ENCODE measurements at regions not wholly inside any gene's neighbourhood (a gene's known extent, or its start where the extent isn't known, plus 50 kb on each side); places are given as distances from the start of the nearest gene placed in this dataset.

DNA sequence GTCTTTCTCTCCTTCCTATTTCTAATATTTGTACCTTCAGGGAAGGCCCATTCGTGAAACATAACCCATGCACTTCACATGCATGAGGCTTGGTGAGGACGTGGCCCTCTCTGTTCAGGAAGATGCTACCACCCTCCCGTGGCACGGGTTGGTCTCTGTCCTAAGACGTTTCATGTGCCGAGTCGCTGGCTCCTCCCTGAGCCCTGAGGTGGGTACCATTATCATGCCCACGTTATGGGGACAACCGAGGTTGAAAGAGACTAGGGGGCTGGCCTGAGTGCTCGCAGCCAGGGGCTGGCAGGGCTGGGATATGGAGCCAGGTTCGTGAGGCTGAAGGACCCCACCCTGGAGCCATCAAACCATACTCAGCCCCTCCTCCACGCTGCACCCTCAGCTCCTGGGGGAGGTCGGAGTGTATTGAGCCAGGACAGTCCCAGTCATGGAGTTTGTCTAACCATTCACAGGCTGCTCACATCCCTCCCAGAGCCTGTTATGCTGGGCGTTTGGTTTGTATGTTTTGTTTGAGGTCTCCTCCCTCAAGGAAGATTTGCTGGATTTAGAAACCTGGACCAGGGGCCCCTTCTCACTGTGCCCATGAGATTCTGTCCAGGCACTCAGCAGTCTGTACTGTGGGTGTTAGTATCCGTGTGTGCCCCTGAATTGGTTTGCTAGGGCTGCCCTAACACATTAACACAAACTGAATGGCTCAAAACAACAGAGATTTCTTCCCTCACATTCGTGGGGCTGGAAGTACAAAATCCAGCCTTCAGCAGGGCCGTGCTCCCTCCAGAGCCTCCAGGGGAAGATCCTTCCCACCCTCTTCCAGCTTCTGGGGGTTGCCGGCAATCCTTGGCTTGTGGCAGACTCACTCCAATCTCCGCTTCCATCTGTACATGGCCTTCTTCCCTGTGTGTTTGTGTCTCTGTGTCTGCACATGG lies 88.3 kb downstream of the ANKRD60 start:
- DNase-seq (ENCODE audit: low read depth in 2 of 2), result no peak

DNA sequence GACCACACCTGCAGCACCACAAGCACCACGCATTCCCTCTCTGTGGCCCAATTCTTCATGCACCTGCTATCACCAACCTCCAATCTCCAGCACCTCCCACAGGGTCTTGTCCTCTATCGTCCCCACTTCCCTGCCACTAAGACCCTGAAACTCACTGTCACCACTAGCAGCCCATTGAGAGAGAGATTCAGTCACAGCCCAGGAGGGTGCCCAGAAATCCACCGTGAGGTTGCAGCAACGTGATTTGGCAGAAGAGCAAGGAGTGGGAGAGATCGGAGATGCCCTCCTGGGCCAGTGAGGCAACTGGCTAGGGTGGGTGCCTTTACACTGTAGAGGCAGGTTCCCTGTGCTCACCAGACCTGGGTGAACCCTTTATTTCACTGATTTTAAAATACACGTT lies 90.1 kb downstream of the ANKRD60 start:
- DNase-seq (ENCODE audit: low read depth in 2 of 2), result no peak

GRCh38 chr20:58137651-58138265 lies 90.7 kb downstream of the ANKRD60 start:
- no peak for DNase-seq (ENCODE audit: low read depth in 2 of 2)

DNA sequence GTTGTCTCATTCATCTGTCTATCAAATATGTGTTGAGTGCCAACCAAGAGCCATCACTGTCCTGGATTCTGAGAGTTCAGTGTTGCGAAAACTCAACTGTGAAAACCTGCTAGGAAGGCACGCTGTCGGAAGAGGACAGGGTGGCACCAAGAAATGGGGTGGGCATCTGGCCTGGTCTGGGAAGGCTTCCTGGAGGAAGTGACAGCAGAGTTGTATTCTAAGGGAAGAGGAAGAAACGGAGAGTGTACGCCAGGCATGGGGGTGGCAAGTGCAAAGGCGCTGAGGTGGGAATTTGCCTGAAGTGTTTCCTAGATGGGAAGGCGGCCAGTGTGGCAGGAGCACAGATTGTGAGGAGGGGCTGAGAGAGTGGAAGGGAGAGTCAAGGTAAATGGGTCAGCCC lies 91.2 kb downstream of the ANKRD60 start:
- no peak for DNase-seq (ENCODE audit: low read depth in 2 of 2)

- no peak for DNase-seq (ENCODE audit: low read depth in 2 of 2)
These were observed 92.3 kb downstream of the ANKRD60 start for GRCh38 chr20:58136149-58136484.

DNA sequence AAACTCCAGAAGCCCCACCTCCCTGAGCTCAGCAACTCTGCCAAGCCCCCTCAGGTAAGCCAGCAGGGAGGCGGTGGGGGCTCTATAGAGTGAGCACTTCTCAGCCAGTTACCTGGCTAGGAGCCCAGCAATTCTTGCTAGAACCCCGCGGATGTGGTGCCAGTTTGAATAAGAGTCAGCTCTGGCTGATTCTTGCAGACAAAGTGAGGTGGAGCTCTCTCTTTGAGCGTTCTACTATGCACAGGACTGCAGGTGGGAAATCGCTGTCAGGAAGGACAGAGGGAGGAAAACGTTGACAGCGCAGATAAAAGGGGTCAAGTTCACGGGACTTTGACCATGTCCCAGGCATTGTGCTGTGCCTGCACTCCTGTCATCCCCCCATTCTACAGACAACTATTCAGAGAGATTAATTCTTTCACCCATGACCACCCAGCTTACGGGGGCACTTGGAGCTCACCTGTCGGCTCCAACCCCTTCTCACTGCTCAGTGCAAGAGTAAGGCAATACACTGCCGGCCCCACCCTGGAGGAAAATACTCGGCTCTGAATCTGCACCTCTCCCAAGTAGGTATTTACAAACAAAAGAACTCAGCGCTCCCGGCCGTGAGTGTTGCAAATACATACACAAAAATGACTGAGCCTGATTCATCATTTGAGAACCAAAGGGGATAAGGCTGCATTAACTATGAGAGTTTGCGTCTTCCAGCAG lies 92.9 kb downstream of the ANKRD60 start:
- DNase-seq (ENCODE audit: low read depth in 2 of 2), result no peak

- no peak for DNase-seq (ENCODE audit: low read depth in 2 of 2)
These were observed 95.2 kb downstream of the ANKRD60 start for GRCh38 chr20:58133020-58133808.

DNA sequence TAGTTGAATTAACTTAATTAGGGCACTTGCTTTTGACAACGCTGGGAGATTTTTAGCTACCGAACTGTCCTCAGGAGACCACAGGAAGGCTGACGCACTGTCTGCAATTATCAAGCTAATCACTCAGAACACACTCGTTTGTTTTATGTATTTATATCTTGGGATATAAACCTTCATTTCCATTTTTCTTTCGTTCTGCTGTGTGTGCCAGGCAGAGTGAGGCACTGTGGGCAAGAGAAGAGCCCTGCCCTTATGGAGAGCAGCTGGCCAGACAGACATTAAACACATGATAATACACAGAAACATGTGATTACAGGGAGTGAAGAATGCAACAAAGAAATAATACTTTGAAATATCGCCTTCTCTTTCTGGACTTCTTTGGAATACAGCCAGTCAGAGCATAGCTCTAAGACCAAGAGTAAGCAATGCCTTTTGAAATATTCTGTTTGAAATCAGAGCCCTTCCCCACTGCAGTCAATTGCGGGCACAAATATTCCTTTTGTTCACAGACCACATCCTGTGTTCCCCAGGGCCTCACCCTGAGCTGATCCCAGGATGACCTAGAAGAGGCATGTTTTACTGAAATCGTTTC lies 96.8 kb downstream of the ANKRD60 start:
- DNase-seq (ENCODE audit: low read depth in 2 of 2), result no peak

GRCh38 chr20:58131151-58131550 lies 97.3 kb downstream of the ANKRD60 start:
- DNase-seq (ENCODE audit: low read depth in 2 of 2), result no peak

GRCh38 chr20:58130581-58130980 lies 97.9 kb downstream of the ANKRD60 start:
- no peak for DNase-seq (ENCODE audit: low read depth in 2 of 2)

DNA sequence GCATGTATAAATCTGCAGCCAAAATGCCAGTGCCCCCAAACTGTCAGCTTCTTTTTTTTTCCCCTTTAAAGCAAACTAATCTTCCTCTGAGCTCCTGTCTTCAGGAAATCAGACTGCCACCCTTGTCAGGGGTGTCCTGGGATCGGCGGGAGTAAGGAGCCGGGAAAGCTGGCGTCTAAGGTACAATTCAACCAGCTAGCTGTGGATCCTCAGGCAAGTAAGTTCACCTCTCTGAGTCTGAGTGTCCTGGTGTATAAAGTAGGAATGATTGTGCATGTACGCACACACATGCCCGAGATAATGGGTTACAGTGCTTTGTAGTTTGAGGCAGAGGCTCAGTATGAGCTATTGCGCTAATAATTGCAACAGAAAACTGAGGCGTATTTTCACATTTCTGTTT lies 98.3 kb downstream of the ANKRD60 start:
- no peak for DNase-seq (ENCODE audit: low read depth in 2 of 2)

DNA sequence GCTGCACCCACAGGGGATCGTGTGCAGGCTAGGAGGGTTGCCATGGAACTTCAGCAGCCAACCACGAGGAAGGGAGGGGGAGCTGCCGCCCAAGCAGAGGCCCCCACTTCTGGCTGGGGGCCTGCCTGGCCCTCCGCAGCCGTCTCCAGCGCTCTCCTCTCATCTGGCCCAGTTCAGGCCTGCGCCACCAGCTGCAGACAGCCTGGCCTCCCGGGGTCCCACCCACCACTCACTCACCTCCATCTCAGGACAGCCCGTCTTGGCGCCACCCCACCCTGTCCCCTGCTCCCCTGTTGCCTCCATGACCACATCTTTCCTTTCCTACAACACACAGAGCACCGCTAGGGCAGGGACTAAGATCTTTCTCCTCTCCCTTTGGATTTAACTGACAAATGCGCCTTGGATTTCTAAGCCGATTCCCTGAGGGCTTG lies 98.7 kb downstream of the ANKRD60 start:
- no peak for DNase-seq (ENCODE audit: low read depth in 2 of 2)

DNA sequence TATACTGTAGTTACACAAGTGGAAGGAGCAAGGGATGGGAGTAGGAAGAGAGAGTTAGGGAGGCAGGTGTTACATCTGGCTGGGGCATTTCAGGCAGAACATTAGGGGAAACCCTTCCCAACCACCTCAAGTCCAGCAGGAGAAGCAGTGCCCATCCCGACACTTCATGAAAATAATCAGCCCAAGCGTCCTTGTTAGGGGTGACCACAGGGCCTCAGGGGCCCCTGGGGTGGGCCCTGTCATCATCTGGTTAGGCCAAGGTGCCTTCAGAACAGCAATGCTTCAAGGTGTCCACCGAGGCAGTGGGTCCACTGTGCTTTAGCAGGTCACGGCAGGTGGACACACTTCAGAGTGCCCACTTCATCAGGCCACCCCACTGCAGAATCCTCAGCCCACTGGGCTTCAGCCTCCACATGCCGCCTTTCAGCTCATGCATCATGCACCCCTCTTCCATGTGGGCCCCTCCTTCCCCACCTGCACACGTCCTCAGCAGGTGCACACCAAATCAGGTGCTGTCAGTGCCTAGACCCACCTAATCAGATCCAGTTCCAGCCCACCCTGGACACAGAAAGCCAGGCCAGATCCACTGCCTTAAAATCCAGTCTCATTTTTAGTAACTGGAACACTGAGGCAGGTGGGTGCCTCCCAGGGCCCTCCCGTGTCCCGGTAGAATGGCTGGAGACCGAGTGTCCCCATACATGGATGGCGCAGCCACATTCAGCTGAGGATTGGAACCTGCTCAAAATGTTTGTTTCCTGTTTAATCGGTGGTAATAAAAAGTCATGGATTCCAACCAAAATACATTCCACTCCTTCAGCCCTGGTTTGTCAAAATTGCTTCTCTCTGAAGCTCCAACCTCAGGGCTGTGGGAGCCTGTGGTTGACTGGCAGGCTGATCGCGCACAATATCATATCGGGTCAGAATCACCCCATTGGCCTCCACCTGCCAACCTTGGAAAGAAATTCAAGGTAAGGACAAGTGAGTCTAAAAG lies 99.5 kb downstream of the ANKRD60 start:
- DNase-seq (ENCODE audit: low read depth in 2 of 2), result no peak

- no peak for DNase-seq (ENCODE audit: low read depth in 2 of 2)
These were observed 100.7 kb downstream of the ANKRD60 start for GRCh38 chr20:58127701-58128111.

DNA sequence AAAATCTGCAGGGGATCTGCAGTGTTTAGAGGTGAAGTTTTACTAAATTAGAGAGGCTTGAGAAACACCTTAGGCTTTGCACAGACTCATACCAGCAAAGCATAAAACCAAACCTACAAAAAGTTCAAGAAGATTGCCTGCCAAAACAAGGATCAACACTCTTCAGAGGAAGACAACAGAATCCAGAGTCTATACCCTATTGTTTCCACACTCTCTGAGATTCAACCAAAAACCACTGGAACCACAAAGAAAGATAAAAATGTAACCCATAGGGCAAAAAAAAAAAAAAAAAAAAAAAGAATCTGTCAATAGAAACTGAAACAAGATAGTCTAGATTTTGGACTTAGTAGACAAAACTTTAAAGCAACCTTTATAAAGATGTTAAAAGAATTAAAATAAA lies 102.7 kb downstream of the ANKRD60 start:
- DNase-seq (ENCODE audit: low read depth in 2 of 2), result no peak

DNA sequence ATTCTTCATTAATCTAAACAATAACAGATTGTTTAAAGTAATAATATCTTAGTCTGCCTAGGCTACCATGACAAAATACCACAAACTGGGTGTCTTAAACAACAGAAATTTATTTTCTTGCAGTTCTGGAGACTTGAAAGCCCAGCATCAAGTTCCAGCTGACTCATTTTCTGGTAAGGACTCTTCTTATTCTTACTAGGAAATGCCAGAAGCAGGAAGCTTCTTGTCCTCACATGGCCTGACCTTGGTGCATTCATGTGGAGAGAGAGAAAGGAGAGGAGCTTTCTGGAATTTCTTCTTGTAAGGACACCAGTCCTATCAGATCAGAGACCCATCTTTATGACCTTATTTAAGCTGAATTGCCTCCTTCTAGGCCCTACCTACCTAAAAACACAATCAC lies 110.5 kb downstream of the ANKRD60 start:
- no peak for DNase-seq (ENCODE audit: low read depth in 2 of 2)

DNA sequence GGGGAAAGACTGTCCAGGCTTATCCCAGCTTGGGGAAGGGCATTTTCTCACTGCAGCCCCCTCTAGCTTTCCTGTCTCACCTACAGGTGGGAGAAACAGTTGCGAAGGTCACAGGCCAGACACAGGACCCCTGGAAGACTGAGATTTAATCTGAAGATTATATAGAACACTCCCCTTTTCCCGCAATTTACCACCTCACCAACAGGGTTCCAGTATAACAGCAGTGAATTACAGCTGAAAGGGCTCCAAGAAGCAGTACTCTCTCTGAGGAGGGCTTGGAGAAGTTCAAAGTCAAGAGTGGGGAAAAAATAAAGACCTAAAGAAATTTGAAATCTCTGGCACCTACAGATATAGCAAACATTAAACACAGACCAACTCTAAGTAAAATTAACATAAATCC lies 111.9 kb downstream of the ANKRD60 start:
- no peak for DNase-seq (ENCODE audit: low read depth in 2 of 2)

DNA sequence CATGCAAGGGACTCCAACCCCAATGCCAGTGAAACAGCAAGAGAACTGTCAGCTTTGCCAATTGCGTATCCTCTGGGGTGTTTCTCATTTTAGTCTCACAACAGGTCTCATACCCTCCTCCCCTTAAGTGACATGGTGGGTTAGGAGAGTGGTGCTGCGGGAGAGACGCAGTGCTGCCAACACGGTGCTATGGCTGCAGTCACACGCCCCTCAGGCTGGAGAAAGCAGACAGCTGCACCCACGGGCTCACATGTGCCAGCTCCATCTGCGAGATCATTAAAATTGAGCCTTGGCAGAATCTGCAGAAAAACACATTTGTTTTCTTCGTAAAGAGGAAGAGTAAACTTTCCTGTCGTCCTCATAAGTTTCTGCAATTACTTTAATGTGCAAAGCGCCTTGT lies 114.7 kb downstream of the ANKRD60 start:
- DNase-seq (ENCODE audit: low read depth in 2 of 2), result no peak

DNA sequence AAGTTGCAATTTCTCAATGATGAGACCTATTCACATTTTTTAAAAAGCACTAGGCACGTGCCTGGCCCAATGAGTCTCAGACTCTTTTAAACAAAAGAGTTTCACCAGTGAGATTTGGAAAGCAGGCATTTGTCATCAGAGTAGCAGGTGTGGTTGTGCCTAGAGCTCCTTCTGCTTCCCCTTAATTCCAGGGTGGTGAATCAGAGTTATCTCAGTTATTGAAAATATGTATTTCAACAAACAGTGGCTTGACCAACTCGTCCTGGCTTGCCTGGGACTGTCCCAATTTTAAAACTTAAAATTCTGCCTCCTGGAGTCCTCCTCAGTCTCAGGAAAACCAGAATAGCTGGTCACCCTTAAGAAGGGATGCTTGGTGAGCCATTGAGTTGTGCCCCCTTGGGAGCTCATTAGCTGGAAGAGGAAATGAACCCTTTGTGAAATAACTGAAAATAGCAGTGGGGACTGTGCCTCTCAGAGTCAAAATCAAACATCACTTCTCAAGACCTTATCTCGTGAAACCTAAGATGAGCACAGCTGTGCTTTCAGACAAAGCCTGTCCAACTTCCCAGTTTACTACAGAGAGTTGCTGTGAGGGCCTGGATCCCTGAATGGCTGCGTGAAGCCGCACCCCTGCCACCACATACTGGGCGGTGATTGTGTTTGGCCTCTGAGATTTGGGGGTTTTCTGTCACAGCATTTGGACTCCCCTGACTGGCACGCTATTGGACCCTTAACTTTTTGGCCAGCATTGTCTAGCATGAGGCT lies 116.3 kb downstream of the ANKRD60 start:
- no peak for DNase-seq (ENCODE audit: low read depth in 2 of 2)

Data from stimulated activated CD8-positive, alpha-beta memory T cell treated with anti-CD3 and anti-CD28 coated beads, Interleukin-15, amount 100 ng/mL, for 4 hours (primary cell).